Lower leg skin (tissue), 3 donors: ENCODE measurements at regions not wholly inside any gene's neighbourhood (a gene's known extent, or its start where the extent isn't known, plus 50 kb on each side); places are given as distances from the start of the nearest gene placed in this dataset.

Experiments
- POLR2A ChIP-seq, 2 donors: fragments of 450-650 bp; IDR thresholded peaks; one replicate each; pipeline ENCODE4 v1.6.1; 2016 to 2017; ENCODE audit warnings: antibody characterized with exemption in 2 of 2, mild to moderate bottlenecking in 1 of 2, moderate library complexity in 1 of 2
- TF ChIP-seq, protein P1 (sequence below), 3 donors: fragments of 450-650 bp; IDR thresholded peaks; one replicate each; pipeline ENCODE4 v1.5.1; 2016; ENCODE audit warnings: antibody characterized with exemption in 3 of 3, mild to moderate bottlenecking in 3 of 3, moderate library complexity in 2 of 3

DNA sequence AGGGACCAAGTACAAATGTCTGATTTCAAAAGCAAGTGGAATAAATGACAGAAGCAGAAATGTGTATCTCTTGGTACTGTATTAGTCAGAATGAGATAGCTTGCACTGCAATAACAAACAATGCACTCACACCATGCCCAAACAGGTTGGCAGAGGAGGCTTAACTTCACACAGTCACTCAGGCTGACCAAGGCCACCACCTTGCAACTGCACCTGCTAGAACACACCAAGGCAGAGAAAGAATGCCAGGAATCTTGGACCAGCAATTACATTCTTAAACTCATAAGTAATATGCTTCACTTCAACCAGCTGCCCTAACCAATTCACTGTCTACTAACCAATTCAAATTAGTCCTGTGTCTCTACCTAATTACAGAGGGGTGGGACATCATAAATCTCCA is 378.3 kb downstream of the BCL11B start:
- TF ChIP-seq, protein P1, sequence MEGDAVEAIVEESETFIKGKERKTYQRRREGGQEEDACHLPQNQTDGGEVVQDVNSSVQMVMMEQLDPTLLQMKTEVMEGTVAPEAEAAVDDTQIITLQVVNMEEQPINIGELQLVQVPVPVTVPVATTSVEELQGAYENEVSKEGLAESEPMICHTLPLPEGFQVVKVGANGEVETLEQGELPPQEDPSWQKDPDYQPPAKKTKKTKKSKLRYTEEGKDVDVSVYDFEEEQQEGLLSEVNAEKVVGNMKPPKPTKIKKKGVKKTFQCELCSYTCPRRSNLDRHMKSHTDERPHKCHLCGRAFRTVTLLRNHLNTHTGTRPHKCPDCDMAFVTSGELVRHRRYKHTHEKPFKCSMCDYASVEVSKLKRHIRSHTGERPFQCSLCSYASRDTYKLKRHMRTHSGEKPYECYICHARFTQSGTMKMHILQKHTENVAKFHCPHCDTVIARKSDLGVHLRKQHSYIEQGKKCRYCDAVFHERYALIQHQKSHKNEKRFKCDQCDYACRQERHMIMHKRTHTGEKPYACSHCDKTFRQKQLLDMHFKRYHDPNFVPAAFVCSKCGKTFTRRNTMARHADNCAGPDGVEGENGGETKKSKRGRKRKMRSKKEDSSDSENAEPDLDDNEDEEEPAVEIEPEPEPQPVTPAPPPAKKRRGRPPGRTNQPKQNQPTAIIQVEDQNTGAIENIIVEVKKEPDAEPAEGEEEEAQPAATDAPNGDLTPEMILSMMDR (IDR thresholded peaks at IDR 0.05), result no peak
- TF ChIP-seq POLR2A (IDR thresholded peaks at IDR 0.05), result no peak
